Central memory CD8-positive, alpha-beta T cell (primary cell): ENCODE measurements at regions not wholly inside any gene's neighbourhood (a gene's known extent, or its start where the extent isn't known, plus 50 kb on each side); places are given as distances from the start of the nearest gene placed in this dataset.

Source experiments
- ATAC-seq: fragments of 150-1000 bp; cut with Tn5 transposase; replicated peaks from 2 replicates; pipeline ENCODE4 v1.10.0; 2022; ENCODE audit warnings: mild to moderate bottlenecking, moderate FRiP score, moderate number of reproducible peaks; ENCODE audit not compliant: poor library complexity, severe bottlenecking; ENCODE audit errors: extremely low read depth
- DNase-seq, 2 donors: peaks; one replicate each; pipeline ENCODE4 v3.0.0; 2021; ENCODE audit warnings: low spot score in 2 of 2
- H3K27ac Mint-ChIP-seq: one replicate; pipeline ENCODE4 v1.8.0; 2022; ENCODE audit warnings: low read depth, mild to moderate bottlenecking, moderate library complexity, mixed read lengths
- H3K27me3 Mint-ChIP-seq: one replicate; pipeline ENCODE4 v1.8.0; 2022; ENCODE audit warnings: mixed read lengths
- H3K36me3 Mint-ChIP-seq: one replicate; pipeline ENCODE4 v1.8.0; 2022; ENCODE audit warnings: mild to moderate bottlenecking, moderate library complexity, mixed read lengths; ENCODE audit not compliant: insufficient read depth
- H3K4me1 Mint-ChIP-seq: one replicate; pipeline ENCODE4 v1.8.0; 2022; ENCODE audit warnings: mixed read lengths
- H3K4me3 Mint-ChIP-seq: one replicate; pipeline ENCODE4 v1.8.0; 2022; ENCODE audit warnings: mild to moderate bottlenecking, moderate library complexity, mixed read lengths
- H3K9me3 Mint-ChIP-seq: one replicate; pipeline ENCODE4 v1.8.0; 2022; ENCODE audit warnings: mixed read lengths

DNA sequence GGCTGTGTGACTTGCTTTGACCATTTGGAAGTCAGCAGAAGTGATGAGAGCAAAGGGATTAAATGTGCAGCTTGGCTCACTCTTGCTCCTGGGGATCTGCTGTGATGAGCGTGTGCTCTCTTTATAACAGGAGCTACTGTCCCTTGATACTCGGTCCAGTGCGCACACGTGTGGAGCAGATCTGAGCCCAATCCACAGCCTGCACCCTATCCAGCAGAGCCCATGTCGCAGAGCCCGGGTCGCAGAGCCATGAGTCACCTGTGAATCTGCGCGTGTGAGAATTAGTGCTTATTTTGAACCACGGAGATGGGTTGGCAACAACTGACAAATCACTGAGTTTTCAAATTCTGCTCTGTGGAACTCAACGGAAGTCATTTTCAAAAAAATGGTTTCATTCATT, 291.0 kb upstream of the SULF2 start:
- Mint-ChIP-seq H3K4me3 (no peak overlapping the region), H3K4me1 (no peaks in the 10 kb centered on the region), H3K27ac (no peak overlapping the region), H3K36me3 (no peaks in the 10 kb centered on the region), H3K9me3 (no peaks in the 10 kb centered on the region), H3K27me3 (peaks cover 84% of the 10 kb centered on the region)
- ATAC-seq (no peak), DNase-seq (no peak)

DNA sequence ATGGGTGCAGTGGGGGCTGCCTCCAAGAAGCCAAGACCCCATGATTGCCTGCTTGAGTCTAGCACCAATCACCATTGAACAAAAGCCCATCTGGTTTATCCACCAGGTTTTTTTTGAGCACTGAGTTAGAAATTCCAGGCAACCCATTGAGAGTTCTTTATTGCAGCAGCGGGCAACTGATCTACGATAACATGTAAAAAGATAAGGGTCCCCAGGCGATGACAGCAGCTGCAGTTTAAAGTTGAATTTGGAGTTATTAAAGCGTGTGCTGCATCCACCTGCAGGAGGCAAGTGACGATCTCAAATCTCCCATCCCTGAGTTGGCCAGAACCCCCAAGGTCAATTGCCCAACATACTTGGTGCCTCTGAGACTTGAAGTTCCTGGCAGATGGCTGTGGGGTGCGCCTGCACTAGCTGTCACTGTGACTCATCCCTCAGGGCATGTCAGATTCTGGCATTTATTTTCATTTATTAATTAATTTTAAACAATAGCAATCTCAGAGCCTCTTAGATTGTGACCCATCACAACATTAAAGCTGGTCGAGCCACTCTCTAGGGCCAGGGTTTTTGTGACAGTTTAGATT, 290.4 kb upstream of the SULF2 start:
- no peak for ATAC-seq
- no peak overlapping the region for H3K4me3 Mint-ChIP-seq
- H3K4me1 Mint-ChIP-seq: no peaks in the 10 kb centered on the region
- H3K9me3 Mint-ChIP-seq: no peaks in the 10 kb centered on the region
- H3K27ac Mint-ChIP-seq: no peak overlapping the region
- no peak for DNase-seq
- H3K36me3 Mint-ChIP-seq: no peaks in the 10 kb centered on the region
- peaks cover 84% of the 10 kb centered on the region for H3K27me3 Mint-ChIP-seq

DNA sequence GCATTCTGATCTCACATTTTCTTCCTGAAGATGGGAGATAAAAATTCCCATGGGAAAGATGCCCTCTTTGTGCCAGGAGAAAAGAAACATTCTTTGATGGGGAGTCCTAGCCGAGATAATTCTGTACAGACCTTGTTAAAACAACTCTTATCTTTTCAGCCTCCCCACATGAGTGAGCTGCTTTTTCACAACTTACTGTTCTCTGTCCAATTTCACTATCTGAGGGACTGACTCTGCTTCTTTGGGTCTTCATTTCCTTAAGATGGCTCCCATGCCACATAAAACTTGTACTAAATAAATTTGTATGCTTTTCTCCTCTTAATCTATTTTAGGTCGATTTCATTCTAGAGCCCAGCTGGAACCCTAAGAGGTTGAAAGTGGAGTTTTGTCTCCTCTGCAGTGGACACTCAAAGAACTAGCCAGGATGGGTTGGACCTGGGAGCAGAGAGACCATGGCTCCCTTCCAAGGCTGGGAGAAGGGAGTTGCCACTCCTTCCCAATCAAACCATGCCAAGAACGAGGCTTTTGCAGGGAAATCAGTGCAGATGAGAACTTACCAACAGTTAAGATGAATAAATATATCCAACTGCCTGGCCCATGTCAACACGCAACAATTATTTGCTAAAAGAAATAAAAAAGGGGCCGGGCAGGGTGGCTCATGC, 285.8 kb upstream of the SULF2 start:
- no peak for ATAC-seq
- no peak for DNase-seq
- no peak overlapping the region for H3K4me3 Mint-ChIP-seq
- H3K4me1 Mint-ChIP-seq: no peaks in the 10 kb centered on the region
- H3K9me3 Mint-ChIP-seq: no peaks in the 10 kb centered on the region
- no peaks in the 10 kb centered on the region for H3K36me3 Mint-ChIP-seq
- no peak overlapping the region for H3K27ac Mint-ChIP-seq
- H3K27me3 Mint-ChIP-seq: peaks cover 40% of the 10 kb centered on the region

DNA sequence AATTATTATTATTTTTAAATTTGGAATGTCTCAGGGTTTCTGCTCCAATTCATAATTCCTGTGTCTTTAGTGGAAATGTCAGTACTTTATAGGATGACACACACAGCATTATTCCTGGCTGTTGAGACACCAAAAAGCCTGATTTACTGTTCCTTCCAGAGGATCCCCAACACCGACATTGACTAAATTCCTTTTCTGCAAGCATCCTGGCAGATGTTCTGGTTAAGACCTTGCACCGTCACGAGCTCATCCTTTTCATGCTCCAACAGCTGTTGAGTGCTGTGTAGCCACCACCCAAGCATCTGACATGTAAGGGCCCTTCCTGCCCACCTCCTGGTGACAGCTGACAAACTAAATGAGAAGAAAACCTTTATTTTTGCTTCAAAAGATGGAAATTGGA, 284.3 kb upstream of the SULF2 start:
- H3K4me3 Mint-ChIP-seq: no peak overlapping the region
- H3K27me3 Mint-ChIP-seq: peaks cover 29% of the 10 kb centered on the region
- ATAC-seq (no peak), DNase-seq (no peak)
- no peaks in the 10 kb centered on the region for H3K4me1 Mint-ChIP-seq
- H3K9me3 Mint-ChIP-seq: no peaks in the 10 kb centered on the region
- no peaks in the 10 kb centered on the region for H3K36me3 Mint-ChIP-seq
- H3K27ac Mint-ChIP-seq: no peak overlapping the region

DNA sequence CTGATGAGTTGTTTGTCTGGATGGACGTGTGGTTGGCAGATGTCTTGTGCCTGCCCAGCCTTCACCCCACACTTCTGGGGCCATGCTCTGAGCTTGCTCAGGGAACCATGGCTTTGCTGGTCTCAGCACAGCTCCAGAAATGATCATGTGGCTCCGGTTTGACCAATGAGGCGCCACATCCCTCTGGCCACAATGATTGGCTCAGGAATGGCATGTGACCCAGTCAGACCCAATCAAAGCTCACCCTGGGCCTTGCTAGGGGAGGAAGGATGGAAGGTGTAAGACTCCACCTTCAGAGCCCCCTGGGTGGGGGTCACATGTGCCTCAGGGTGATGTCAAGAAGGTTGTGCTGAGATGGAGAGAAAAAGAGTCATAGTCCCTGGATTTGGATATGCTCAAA, 281.6 kb upstream of the SULF2 start:
- ATAC-seq: no peak

DNA sequence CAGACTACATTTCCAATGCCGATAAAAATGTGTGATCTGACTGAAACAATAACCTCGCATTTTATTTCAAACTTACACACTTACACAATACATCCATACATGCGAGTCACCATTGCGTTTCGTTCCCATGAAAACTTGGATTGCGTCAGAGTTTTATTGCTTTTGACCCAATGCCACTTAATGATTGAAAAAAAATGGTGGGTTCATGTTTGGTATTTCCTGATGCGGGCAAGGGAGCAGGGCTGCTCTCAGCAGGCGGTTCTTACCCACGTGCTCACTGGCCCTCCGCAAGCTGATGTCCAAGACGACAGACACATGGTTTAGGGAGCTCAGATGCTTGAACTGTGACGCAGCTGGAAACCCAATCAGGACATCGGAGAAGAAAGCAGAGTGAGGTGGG, 281.0 kb upstream of the SULF2 start:
- H3K4me1 Mint-ChIP-seq: no peaks in the 10 kb centered on the region
- no peak for DNase-seq
- no peak for ATAC-seq
- H3K27me3 Mint-ChIP-seq: peaks cover 5% of the 10 kb centered on the region
- no peaks in the 10 kb centered on the region for H3K36me3 Mint-ChIP-seq
- no peaks in the 10 kb centered on the region for H3K9me3 Mint-ChIP-seq
- no peak overlapping the region for H3K4me3 Mint-ChIP-seq
- H3K27ac Mint-ChIP-seq: no peak overlapping the region

More for the DNA sequence above, 281.6 kb upstream of the SULF2 start:
- no peak for DNase-seq
- H3K27ac Mint-ChIP-seq: no peak overlapping the region
- no peaks in the 10 kb centered on the region for H3K36me3 Mint-ChIP-seq
- no peaks in the 10 kb centered on the region for H3K9me3 Mint-ChIP-seq
- H3K4me1 Mint-ChIP-seq: no peaks in the 10 kb centered on the region
- no peak overlapping the region for H3K4me3 Mint-ChIP-seq
- H3K27me3 Mint-ChIP-seq: peaks cover 11% of the 10 kb centered on the region

DNA sequence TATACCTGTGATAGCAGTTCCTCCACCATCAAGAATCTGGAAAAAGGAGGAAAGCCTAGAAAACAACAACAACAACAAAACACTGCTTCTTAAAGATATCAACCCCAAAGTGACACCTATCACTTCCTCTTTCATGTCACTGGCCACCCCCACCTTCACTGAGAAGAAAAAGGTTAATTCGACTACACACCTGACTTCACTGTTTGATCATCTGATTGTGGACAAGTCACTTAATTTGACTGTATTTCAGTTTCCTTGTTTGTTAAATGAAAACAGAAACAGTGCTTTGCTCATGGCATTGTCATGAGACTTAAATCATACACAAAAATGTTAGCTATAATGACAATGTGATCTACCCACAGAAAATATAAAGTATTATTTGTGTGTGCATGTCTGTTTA, 280.6 kb upstream of the SULF2 start:
- DNase-seq: no peak

DNA sequence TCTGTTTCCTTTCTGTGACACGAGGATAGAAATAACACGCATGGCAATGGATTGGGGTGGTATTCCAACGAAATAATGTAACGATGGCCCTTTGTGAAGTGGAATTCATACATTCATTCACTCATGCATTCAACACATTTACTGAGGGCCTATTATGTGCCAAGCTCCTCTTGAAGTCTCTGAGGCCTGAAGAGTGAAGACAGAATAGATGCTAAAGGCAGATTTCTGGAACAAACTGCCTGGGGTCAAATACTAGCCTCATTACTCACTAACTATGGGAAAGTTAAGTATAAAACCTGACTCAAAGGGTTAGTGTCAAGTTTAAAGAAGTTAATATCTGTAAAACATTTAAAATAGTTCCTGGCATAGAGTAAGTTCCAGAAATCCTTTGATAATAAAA, 279.6 kb upstream of the SULF2 start:
- Mint-ChIP-seq H3K36me3 (no peaks in the 10 kb centered on the region), H3K9me3 (no peaks in the 10 kb centered on the region), H3K4me1 (no peaks in the 10 kb centered on the region), H3K4me3 (no peak overlapping the region), H3K27me3 (no peaks in the 10 kb centered on the region), H3K27ac (no peak overlapping the region)
- DNase-seq (no peak), ATAC-seq (no peak)

More for the DNA sequence above, 280.6 kb upstream of the SULF2 start:
- Mint-ChIP-seq H3K9me3 (no peaks in the 10 kb centered on the region), H3K36me3 (no peaks in the 10 kb centered on the region), H3K4me3 (no peak overlapping the region), H3K27ac (no peak overlapping the region), H3K27me3 (peaks cover under 1% of the 10 kb centered on the region), H3K4me1 (no peaks in the 10 kb centered on the region)
- ATAC-seq: no peak

DNA sequence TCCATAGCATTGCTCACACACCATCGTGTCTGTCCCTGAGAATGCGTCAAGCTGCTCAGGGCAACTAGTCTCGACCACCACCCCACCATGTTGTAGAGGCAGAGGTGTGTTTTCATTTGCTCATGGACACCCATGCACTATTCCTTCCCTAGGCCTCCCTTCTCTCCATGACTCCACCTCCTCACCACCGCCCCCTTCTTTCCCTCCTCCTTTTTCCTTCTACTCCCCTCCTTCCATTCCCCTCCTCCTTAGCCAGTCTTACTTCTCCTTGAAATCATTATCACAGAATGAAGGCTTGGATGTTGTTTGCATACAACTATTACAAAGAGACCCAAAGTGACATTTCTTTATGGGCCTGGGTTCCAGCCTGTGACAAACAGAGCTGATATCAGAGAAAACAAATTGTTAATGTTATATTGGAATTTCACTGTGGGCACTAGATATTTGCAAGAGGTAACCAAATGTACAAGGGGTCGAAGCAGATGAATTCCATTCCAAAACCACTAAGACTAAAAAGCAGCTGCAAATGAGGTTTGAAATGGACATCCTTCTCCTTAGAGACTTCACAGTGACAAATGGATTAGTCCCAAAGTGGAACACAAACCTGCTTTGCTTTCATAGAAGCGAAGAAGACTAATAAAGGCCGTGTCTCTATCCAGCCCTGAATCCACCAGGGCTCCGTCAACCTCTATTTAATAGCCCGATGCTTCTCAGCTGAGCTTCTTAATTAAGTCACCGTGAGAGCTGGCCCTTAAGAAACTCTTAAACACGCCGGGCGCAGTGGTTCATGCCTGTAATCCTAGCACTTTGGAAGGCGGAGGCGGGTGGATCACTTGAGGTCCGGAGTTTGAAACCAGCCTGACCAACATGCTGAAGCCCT, 275.8 kb upstream of the SULF2 start:
- ATAC-seq: no peak
- H3K9me3 Mint-ChIP-seq: peaks cover 6% of the 10 kb centered on the region
- no peak overlapping the region for H3K27ac Mint-ChIP-seq
- peaks cover 12% of the 10 kb centered on the region for H3K27me3 Mint-ChIP-seq
- H3K4me1 Mint-ChIP-seq: no peaks in the 10 kb centered on the region
- DNase-seq: no peak
- no peak overlapping the region for H3K4me3 Mint-ChIP-seq
- H3K36me3 Mint-ChIP-seq: no peaks in the 10 kb centered on the region

DNA sequence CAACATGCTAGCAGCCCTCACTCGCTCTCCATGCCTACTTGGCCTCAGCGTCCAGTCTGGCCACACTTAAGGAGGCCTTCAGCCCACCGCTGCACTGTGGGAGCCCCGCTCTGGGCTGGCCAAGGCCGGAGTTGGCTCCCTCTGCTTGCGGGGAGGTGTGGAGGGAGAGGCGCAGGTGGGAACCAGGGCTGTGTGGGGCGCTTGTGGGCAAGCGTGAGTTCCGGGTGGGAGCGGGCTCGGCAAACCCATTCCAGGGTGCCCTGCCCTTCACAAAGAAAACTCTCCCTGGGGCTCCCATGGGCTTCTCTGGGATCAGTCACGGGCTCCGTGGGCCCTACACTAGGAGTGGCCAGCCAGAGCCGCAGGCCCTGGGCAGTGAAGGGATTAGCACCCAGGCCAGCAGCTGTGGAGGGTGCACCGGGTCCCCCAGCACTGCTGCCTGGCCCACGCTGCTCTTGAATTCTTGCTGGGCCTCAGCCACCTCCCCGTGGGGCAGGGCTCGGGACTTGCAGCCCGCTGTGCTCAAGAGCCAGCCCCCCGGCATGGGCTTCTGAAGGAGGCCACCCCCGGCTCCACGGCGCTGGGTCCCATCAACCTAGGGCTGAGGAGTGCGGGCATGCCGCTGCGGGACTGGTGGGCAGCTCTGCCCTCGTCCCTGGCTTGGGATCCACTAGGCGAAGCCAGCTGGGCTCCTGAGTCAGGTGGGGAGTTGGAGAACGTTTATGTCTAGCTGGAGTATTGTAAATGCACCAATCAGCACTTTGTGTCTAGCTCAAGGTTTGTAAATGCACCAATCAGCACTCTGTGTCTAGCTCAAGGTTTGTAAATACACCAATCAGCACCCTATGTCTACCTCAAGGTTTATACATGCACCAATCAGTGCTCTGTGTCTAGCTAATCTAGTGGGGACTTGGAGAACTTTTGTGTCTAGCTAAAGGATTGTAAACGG, 273.6 kb upstream of the SULF2 start:
- Mint-ChIP-seq H3K27me3 (peaks cover 12% of the 10 kb centered on the region), H3K9me3 (peaks cover 6% of the 10 kb centered on the region), H3K36me3 (no peaks in the 10 kb centered on the region), H3K4me1 (no peaks in the 10 kb centered on the region), H3K4me3 (no peak overlapping the region), H3K27ac (no peak overlapping the region)
- ATAC-seq (no peak), DNase-seq (no peak)

DNA sequence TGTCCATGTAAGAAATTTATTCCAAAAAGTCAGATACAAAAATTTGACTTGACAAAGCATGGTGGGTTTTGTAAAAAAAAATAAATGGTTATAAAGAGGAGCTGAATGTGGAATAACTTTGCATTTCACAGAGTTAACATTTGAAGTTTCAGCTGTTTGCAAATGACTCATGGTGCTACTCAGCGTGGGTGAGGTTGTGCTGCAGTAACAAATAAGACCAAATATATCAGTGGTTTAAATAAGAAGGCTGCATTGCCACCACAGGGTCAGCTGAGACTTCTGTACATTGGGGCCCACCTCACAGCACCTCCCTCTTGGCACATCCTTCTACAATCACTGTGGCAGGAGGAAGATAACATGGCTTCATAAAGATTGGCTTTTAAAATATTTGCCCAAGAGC, 272.5 kb upstream of the SULF2 start:
- no peak overlapping the region for H3K27ac Mint-ChIP-seq
- H3K9me3 Mint-ChIP-seq: peaks cover 6% of the 10 kb centered on the region
- H3K4me1 Mint-ChIP-seq: no peaks in the 10 kb centered on the region
- no peaks in the 10 kb centered on the region for H3K36me3 Mint-ChIP-seq
- no peak overlapping the region for H3K4me3 Mint-ChIP-seq
- DNase-seq (no peak), ATAC-seq (no peak)
- H3K27me3 Mint-ChIP-seq: peaks cover 12% of the 10 kb centered on the region

DNA sequence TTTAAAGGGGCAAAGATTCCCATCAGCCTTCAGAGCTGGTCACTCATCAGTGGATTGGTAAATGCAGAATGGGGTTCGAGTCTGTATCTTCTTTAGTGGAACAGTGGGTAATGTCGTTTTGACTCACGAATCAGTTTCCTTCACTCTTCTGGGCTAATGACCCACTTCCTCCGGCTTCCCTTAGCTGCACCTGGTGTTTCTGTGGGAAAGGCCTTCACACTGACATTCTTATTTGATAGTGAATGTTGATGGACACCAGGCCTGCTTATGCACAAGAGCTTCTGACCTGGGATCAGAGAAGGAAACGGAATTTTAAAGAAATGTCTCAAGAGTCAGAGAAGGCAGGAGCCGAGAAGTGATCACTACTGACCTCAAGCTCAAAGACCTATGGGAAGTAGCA, 272.0 kb upstream of the SULF2 start:
- ATAC-seq (no peak), DNase-seq (no peak)
- no peaks in the 10 kb centered on the region for H3K36me3 Mint-ChIP-seq
- peaks cover 13% of the 10 kb centered on the region for H3K27me3 Mint-ChIP-seq
- no peak overlapping the region for H3K27ac Mint-ChIP-seq
- no peak overlapping the region for H3K4me3 Mint-ChIP-seq
- H3K4me1 Mint-ChIP-seq: no peaks in the 10 kb centered on the region
- H3K9me3 Mint-ChIP-seq: peaks cover 6% of the 10 kb centered on the region
